ENCODE measurements at regions not wholly inside any gene's neighbourhood (a gene's known extent, or its start where the extent isn't known, plus 50 kb on each side); places are given as distances from the start of the nearest gene placed in this dataset.
"Not testable (repeated sequence)": the region's sequence is repeated elsewhere in the genome, so short reads cannot be mapped to it uniquely, and the experiment has no call there.

GRCh38 chr7:86989407-86989806, 70.0 kb downstream of the ELAPOR2 start:
- intact Hi-C loops (cut with DNase I) = no loop called here
- peaks cover 0 to 11% (median 0%) of the 10 kb centered on the region in 3 donors for H3K9me3 ChIP-seq
- H3K36me3 ChIP-seq = no peaks in the 10 kb centered on the region
- no peak overlapping the region for H3K4me3 ChIP-seq
- H3K27ac ChIP-seq = no peak overlapping the region
- no peak for TF ChIP-seq POLR2A (IDR thresholded peaks at IDR 0.05)
- no peak for TF ChIP-seq CTCF (IDR thresholded peaks at IDR 0.05)
- H3K4me1 ChIP-seq = peaks cover 0 to 5% (median 0%) of the 10 kb centered on the region in 3 donors
- WGBS, 2 donors = 83 to 88% methylated on average over 8 of the region's 8 CpGs
- H3K27me3 ChIP-seq = no peaks in the 10 kb centered on the region
- DNase-seq = no peak

- DNase-seq; H3K27ac ChIP-seq; H3K4me3 ChIP-seq; H3K27me3 ChIP-seq; H3K4me1 ChIP-seq; intact Hi-C loops (cut with DNase I); H3K36me3 ChIP-seq: not testable (repeated sequence)
- WGBS, 2 donors = 88 to 89% methylated on average over 4 of the region's 4 CpGs
- H3K9me3 ChIP-seq = peaks cover 0 to 11% (median 0%) of the 10 kb centered on the region in 3 donors
Measured at GRCh38 chr7:86987834-86988233, 71.6 kb downstream of the ELAPOR2 start.

GRCh38 chr7:86987358-86987757, 72.1 kb downstream of the ELAPOR2 start:
- H3K27me3 ChIP-seq; H3K4me3 ChIP-seq; DNase-seq; H3K36me3 ChIP-seq; H3K4me1 ChIP-seq; H3K27ac ChIP-seq; intact Hi-C loops (cut with DNase I): not testable (repeated sequence)
- H3K9me3 ChIP-seq = peaks cover 0 to 11% (median 0%) of the 10 kb centered on the region in 3 donors
- WGBS, 2 donors = 77 to 82% methylated on average over 3 of the region's 3 CpGs

GRCh38 chr7:86985342-86985741, 74.1 kb downstream of the ELAPOR2 start:
- H3K4me3 ChIP-seq; intact Hi-C loops (cut with DNase I); H3K36me3 ChIP-seq; H3K27ac ChIP-seq; H3K4me1 ChIP-seq; H3K27me3 ChIP-seq; DNase-seq: not testable (repeated sequence)
- peaks cover 0 to 11% (median 0%) of the 10 kb centered on the region in 3 donors for H3K9me3 ChIP-seq
- WGBS, 2 donors = 71 to 79% methylated on average over 3 of the region's 3 CpGs

GRCh38 chr7:86983654-86984053, 75.8 kb downstream of the ELAPOR2 start:
- H3K4me3 ChIP-seq; H3K36me3 ChIP-seq; H3K27me3 ChIP-seq; H3K4me1 ChIP-seq; H3K27ac ChIP-seq; DNase-seq; intact Hi-C loops (cut with DNase I): not testable (repeated sequence)
- H3K9me3 ChIP-seq = peaks cover 0 to 11% (median 0%) of the 10 kb centered on the region in 3 donors
- WGBS, 2 donors = 67 to 89% methylated on average over 1 of the region's 1 CpG

- H3K4me3 ChIP-seq; H3K36me3 ChIP-seq; DNase-seq; H3K4me1 ChIP-seq; H3K27ac ChIP-seq; H3K27me3 ChIP-seq; intact Hi-C loops (cut with DNase I): not testable (repeated sequence)
- H3K9me3 ChIP-seq = peaks cover 0 to 11% (median 0%) of the 10 kb centered on the region in 3 donors
- 100% methylated on average over 4 of the region's 9 CpGs; no CpG with 5 or more reads in 1 of the 2 donors for WGBS, 2 donors
Measured at GRCh38 chr7:86981937-86982336, 77.5 kb downstream of the ELAPOR2 start.

- WGBS, 2 donors = 65 to 77% methylated on average over 2 of the region's 2 CpGs
- intact Hi-C loops (cut with DNase I) = no loop called here
- no peak for DNase-seq
- Histone ChIP-seq H3K27ac (no peak overlapping the region), H3K9me3 (peaks cover 0 to 11% (median 0%) of the 10 kb centered on the region in 3 donors), H3K4me1 (no peaks in the 10 kb centered on the region), H3K36me3 (no peaks in the 10 kb centered on the region), H3K27me3 (no peaks in the 10 kb centered on the region), H3K4me3 (no peak overlapping the region)
- TF ChIP-seq POLR2A (IDR thresholded peaks at IDR 0.05) = no peak
- no peak for TF ChIP-seq CTCF (IDR thresholded peaks at IDR 0.05)
Measured at GRCh38 chr7:86981127-86981526, 78.3 kb downstream of the ELAPOR2 start.

GRCh38 chr7:86980223-86980622, 79.2 kb downstream of the ELAPOR2 start:
- no peaks in the 10 kb centered on the region for H3K27me3 ChIP-seq
- H3K36me3 ChIP-seq = no peaks in the 10 kb centered on the region
- no peaks in the 10 kb centered on the region for H3K4me1 ChIP-seq
- TF ChIP-seq CTCF (IDR thresholded peaks at IDR 0.05) = no peak
- no peak for TF ChIP-seq POLR2A (IDR thresholded peaks at IDR 0.05)
- no peak overlapping the region for H3K27ac ChIP-seq
- intact Hi-C loops (cut with DNase I) = no loop called here
- peaks cover 0 to 4% (median 0%) of the 10 kb centered on the region in 3 donors for H3K9me3 ChIP-seq
- WGBS, 2 donors = 73 to 76% methylated on average over 3 of the region's 3 CpGs
- no peak for DNase-seq
- no peak overlapping the region for H3K4me3 ChIP-seq

All from esophagus squamous epithelium (tissue), 5 donors.